GM12878 (cell line): ENCODE measurements at regions not wholly inside any gene's neighbourhood (a gene's known extent, or its start where the extent isn't known, plus 50 kb on each side); places are given as distances from the start of the nearest gene placed in this dataset.

Experiments used
- ATAC-seq: fragments of 200-7000 bp; cut with Tn5 transposase; 3 replicates; pipeline ENCODE4 v1.9.1; 2020; ENCODE audit warnings: mild to moderate bottlenecking, moderate library complexity
- BruUV-seq: library from RNA; stranded (reverse); fragments of 400-500 nt; replicated peaks from 2 replicates; lab custom pipeline; 2021; lab: Mats Ljungman, UMichigan
- CTCF ChIA-PET: fragments of 300-600 bp; sonication (Branson Sonifier 250); formaldehyde crosslinking; extraction: SDS; loops from one replicate; lab custom pipeline; 2021; ENCODE audit warnings: inconsistent platforms; lab: Yijun Ruan, JAX
- POLR2A ChIA-PET: fragments of 350-600 bp; formaldehyde crosslinking; extraction: SDS; loops from one replicate; lab custom pipeline; 2021; ENCODE audit warnings: inconsistent platforms; lab: Charles Lee
- RAD21 ChIA-PET: fragments of 300-600 bp; sonication (Branson Sonifier 250); formaldehyde crosslinking; loops from one replicate; lab custom pipeline; 2023; ENCODE audit warnings: antibody characterized with exemption; ENCODE audit not compliant: unreplicated experiment; lab: Charles Lee
- SMC1A ChIA-PET: fragments of 300-600 bp; sonication (Branson Sonifier 250); formaldehyde crosslinking; loops from one replicate; lab custom pipeline; 2023; ENCODE audit not compliant: unreplicated experiment, uncharacterized antibody; lab: Charles Lee
- DNase-seq: peaks from one replicate; pipeline ENCODE4 v3.0.0-alpha.2; 2011; ENCODE audit warnings: low read depth, low spot score
- FAIRE-seq: peaks from 3 replicates; lab custom pipeline; 2011; peaks lifted over from hg19 to GRCh38; lab: Jason Lieb, UNC
- H2AFZ ChIP-seq: 2 replicates; pipeline ENCODE4 v1.6.0; 2011; ENCODE audit warnings: low read depth, low read length, control low read depth; ENCODE audit not compliant: control insufficient read depth
- H3K27ac ChIP-seq: 2 replicates; pipeline ENCODE4 v1.5.1; 2011; ENCODE audit warnings: control low read depth; ENCODE audit not compliant: control insufficient read depth, insufficient read depth
- H3K27me3 ChIP-seq, 2 experiments: replicated peaks in 1 of 2; 2 replicates each; pipeline versions ENCODE4 v1.6.0 to v1.6.1; 2011; ENCODE audit warnings: low read length in 1 of 2; ENCODE audit not compliant: control insufficient read depth in 2 of 2, insufficient read depth in 2 of 2
- H3K36me3 ChIP-seq, 2 experiments: 2 replicates each; pipeline ENCODE4 v1.5.1; 2011; ENCODE audit warnings: low read length in 1 of 2; ENCODE audit not compliant: control insufficient read depth in 2 of 2, insufficient read depth in 2 of 2
- H3K4me1 ChIP-seq: 2 replicates; pipeline ENCODE4 v1.6.1; 2011; ENCODE audit warnings: mild to moderate bottlenecking, low read length, moderate library complexity, mixed read lengths; ENCODE audit not compliant: control insufficient read depth, insufficient read depth
- H3K4me2 ChIP-seq: 2 replicates; pipeline ENCODE4 v1.6.0; 2011; ENCODE audit warnings: control low read depth; ENCODE audit not compliant: control insufficient read depth, insufficient read depth
- H3K4me3 ChIP-seq: fragments of 200-600 bp; sonication (generic); 2 replicates; pipeline ENCODE4 v1.5.1; 2016
- H3K79me2 ChIP-seq: 2 replicates; pipeline ENCODE4 v1.6.0; 2011; ENCODE audit warnings: low read length; ENCODE audit not compliant: control insufficient read depth, insufficient read depth
- H3K9ac ChIP-seq: 2 replicates; pipeline ENCODE4 v1.8.0; 2011; ENCODE audit warnings: low read length, control low read depth, mixed read lengths; ENCODE audit not compliant: control insufficient read depth, insufficient read depth
- H3K9me3 ChIP-seq: replicated peaks from 3 replicates; pipeline ENCODE4 v1.5.1; 2011; ENCODE audit warnings: mild to moderate bottlenecking, low read length; ENCODE audit not compliant: control insufficient read depth, insufficient read depth
- H4K20me1 ChIP-seq: 2 replicates; pipeline ENCODE4 v1.6.0; 2011; ENCODE audit not compliant: control insufficient read depth, insufficient read depth
- CBX5 ChIP-seq: sonication (generic); IDR thresholded peaks from 2 replicates; pipeline ENCODE4 v1.6.1; 2016; ENCODE audit warnings: low read depth, moderate library complexity, mild to moderate bottlenecking, inconsistent platforms
- IKZF1 ChIP-seq: fragments of 450-650 bp; conservative IDR thresholded peaks from 2 replicates; pipeline ENCODE4 v1.6.1; 2017; ENCODE audit warnings: antibody characterized with exemption, mild to moderate bottlenecking
- LARP7 ChIP-seq: fragments of 450-650 bp; IDR thresholded peaks from 2 replicates; pipeline ENCODE4 v1.6.1; 2017; ENCODE audit warnings: mild to moderate bottlenecking
- MYB ChIP-seq: fragments of 150-350 bp; IDR thresholded peaks from 2 replicates; pipeline ENCODE4 v1.6.1; 2014; ENCODE audit warnings: mild to moderate bottlenecking, low read depth, low read length, borderline replicate concordance
- WGBS: methylation state at CpG from one replicate; pipeline ENCODE4 v1.1.6; 2016; ENCODE audit warnings: low lambda C conversion rate; ENCODE audit not compliant: insufficient replicate concordance, insufficient coverage; ENCODE audit errors: missing lambda C conversion rate; 5-methylcytosine and 5-hydroxymethylcytosine counted together
- in situ Hi-C: fragments of 300-500 bp; cut with MboI; formaldehyde crosslinking; loops from 9 replicates; pipeline ENCODE4 v1.14.3; 2018; ENCODE audit warnings: mixed read lengths
- intact Hi-C: fragments of 100-400 bp; cut with micrococcal nuclease; formaldehyde crosslinking; loops from one replicate; pipeline ENCODE4 v1.14.2; 2022; ENCODE audit not compliant: unreplicated experiment
- TF ChIP-seq, protein P1 (sequence below): IDR thresholded peaks from 2 replicates; pipeline ENCODE4 v1.6.1; 2012; ENCODE audit warnings: improper control_type of control experiment, low read depth, low read length; ENCODE audit not compliant: insufficient replicate concordance

DNA sequence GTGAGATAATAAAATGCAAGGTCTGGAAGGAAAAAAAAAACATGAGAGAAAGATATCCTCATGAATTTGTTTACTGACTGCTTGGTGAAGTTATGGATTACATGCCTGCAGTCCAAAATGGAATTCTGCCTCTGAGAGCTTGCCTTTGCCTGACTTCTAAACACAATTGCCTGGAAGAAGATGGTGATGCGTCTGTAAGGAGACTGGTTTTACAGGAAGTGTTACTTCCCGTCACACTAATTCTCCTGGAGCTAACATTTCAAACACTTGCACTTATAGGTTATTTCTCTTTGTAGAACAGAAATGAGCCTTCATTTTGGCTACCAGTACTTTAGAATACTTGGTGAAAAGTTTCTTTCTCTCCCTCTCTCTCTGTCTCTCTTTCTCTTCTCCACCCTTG is 884.3 kb downstream of the TSN start:
- ChIA-PET POLR2A (interaction anchor here (1.1 kb wide), 1 partner anchor 10 kb away, joined by 3 read pairs; no protein-coding TSS in a partner anchor), CTCF (interaction anchor here (0.9 to 1.2 kb wide), 2 partner anchors 10 to 26 kb away, joined by 3 to 6 read pairs; no protein-coding TSS in a partner anchor), SMC1A (interaction anchor here (1.0 to 2.9 kb wide), 8 partner anchors 10 to 100 kb away, joined by 3 to 12 read pairs (median 4); no protein-coding TSS in a partner anchor), RAD21 (interaction anchor here (0.9 to 1.3 kb wide), 5 partner anchors 12 to 64 kb away, joined by 3 to 5 read pairs (median 3); no protein-coding TSS in a partner anchor)
- no peak overlapping the region for H3K4me2 ChIP-seq
- H3K27me3 ChIP-seq = no peaks in the 10 kb centered on the region
- no peak overlapping the region for H3K4me3 ChIP-seq
- no peaks in the 10 kb centered on the region for H3K9me3 ChIP-seq
- H3K4me1 ChIP-seq = no peaks in the 10 kb centered on the region
- no peak for DNase-seq
- no peak overlapping the region for H3K9ac ChIP-seq
- H3K27ac ChIP-seq = no peak overlapping the region
- no peaks in the 10 kb centered on the region for H3K36me3 ChIP-seq
- 75% methylated on average over 2 of the region's 2 CpGs for WGBS
- no TSS peak for BruUV-seq
- TF ChIP-seq CBX5 = no peak
- no peak for TF ChIP-seq IKZF1
- TF ChIP-seq, protein P1, sequence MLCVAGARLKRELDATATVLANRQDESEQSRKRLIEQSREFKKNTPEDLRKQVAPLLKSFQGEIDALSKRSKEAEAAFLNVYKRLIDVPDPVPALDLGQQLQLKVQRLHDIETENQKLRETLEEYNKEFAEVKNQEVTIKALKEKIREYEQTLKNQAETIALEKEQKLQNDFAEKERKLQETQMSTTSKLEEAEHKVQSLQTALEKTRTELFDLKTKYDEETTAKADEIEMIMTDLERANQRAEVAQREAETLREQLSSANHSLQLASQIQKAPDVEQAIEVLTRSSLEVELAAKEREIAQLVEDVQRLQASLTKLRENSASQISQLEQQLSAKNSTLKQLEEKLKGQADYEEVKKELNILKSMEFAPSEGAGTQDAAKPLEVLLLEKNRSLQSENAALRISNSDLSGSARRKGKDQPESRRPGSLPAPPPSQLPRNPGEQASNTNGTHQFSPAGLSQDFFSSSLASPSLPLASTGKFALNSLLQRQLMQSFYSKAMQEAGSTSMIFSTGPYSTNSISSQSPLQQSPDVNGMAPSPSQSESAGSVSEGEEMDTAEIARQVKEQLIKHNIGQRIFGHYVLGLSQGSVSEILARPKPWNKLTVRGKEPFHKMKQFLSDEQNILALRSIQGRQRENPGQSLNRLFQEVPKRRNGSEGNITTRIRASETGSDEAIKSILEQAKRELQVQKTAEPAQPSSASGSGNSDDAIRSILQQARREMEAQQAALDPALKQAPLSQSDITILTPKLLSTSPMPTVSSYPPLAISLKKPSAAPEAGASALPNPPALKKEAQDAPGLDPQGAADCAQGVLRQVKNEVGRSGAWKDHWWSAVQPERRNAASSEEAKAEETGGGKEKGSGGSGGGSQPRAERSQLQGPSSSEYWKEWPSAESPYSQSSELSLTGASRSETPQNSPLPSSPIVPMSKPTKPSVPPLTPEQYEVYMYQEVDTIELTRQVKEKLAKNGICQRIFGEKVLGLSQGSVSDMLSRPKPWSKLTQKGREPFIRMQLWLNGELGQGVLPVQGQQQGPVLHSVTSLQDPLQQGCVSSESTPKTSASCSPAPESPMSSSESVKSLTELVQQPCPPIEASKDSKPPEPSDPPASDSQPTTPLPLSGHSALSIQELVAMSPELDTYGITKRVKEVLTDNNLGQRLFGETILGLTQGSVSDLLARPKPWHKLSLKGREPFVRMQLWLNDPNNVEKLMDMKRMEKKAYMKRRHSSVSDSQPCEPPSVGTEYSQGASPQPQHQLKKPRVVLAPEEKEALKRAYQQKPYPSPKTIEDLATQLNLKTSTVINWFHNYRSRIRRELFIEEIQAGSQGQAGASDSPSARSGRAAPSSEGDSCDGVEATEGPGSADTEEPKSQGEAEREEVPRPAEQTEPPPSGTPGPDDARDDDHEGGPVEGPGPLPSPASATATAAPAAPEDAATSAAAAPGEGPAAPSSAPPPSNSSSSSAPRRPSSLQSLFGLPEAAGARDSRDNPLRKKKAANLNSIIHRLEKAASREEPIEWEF = no peak
- no peak for TF ChIP-seq LARP7
- TF ChIP-seq MYB = no peak
- H2AFZ ChIP-seq = no peak overlapping the region
- ATAC-seq = no peak
- intact Hi-C loops (loop anchor here (5.0 kb wide), 2 partner anchors 63 to 103 kb away; no protein-coding TSS in a partner anchor), in situ Hi-C loops (no loop called here)
- FAIRE-seq = no peak
- no peaks in the 10 kb centered on the region for H4K20me1 ChIP-seq
- no peaks in the 10 kb centered on the region for H3K79me2 ChIP-seq
